ENCODE measurements at regions not wholly inside any gene's neighbourhood (a gene's known extent, or its start where the extent isn't known, plus 50 kb on each side); places are given as distances from the start of the nearest gene placed in this dataset.
"Not testable (repeated sequence)": the region's sequence is repeated elsewhere in the genome, so short reads cannot be mapped to it uniquely, and the experiment has no call there.

DNA sequence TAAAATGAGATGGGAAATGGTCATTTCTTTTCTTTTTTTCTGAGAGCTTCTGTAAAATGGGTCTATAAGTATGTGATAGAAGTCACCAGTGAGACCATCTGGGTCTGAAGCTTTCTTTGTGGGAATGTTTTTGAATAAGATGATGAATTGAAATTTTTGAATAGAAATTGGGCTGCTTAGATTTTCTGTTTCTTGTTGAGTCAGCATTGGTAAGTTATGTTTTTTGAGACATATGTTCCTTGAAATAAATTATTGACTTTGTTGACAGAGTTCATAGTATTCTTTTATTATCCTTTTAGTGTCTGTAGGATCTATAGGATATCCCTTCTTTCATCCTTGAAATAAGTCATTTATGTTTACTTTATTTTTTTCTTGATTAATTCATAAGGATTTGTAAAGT, 208.1 kb downstream of the OPA1 start:
- DNase-seq (ENCODE audit: low read depth, low spot score): no peak

DNA sequence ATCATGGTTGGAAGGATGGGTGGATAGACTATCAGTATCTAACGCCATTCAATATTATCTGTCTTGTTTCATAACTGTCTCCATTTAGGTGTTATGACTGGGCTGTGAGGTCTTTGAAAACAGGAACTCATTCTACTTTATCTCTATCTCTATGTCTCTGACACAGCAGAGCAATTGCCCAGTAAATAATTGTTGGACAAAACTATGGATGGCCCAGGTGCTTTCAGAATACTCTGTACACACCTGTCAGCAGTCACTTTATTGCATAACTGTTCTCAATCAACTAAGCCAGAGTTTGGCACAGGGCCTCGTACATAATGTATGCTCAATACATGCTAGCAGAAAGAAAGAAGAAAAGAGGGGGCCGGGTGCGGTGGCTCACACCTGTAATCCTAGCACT, 210.3 kb downstream of the OPA1 start:
- DNase-seq (ENCODE audit: low read depth, low spot score): no peak

DNA sequence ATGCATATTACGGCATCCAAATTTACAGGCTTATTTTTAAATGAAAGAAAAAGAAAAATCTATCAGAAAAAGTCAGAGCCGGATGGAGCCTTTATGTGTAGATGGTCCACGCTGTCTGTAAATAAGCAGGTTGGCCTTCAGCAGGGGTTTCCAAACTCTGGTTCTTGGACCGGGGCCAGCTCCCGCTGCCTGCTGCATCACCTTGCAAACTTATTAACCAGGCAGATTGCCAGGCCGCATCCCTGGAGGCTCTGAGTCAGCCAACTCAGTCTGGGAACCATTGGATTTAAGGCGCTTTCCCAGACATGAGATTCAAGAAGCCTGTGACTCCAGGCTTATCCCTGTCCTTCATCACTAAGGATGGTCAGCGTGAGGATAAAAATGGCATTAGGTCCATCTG, 212.4 kb downstream of the OPA1 start:
- no peak for DNase-seq (ENCODE audit: low read depth, low spot score)

- DNase-seq (ENCODE audit: low read depth, low spot score): no peak
Measured at GRCh38 chr3:193808317-193808716, 215.3 kb downstream of the OPA1 start.

GRCh38 chr3:193809106-193809505, 216.1 kb downstream of the OPA1 start:
- DNase-seq (ENCODE audit: low read depth, low spot score): no peak

DNA sequence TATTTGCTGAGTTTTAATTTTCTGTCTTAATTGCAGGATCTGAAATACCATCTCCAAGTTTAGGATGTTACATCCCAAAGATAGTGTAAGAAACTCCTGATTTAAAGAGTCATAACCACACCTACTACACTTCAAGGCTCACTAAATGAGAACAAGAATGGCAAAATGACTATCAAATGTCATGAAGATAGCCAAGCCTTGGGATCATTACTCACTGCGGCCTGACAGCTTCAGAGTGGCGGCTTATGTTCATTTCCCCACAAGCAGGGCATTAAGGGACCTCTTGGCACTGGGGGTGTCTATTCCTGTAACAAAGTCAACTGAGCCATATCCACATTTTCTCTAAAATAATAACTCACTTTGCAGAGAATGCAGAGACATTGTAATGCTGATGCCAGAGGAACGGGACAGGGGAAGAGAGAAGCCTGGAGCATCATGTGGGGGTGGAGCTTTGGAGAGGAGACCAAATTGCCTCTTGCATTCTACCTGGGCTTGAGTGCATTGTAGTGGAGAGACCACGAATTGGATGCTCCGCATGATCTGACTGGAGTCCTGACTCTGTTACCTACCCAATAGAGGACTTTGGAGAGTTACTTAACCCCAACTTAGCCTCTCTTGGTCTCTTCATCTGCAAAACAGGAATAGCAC, 219.2 kb downstream of the OPA1 start:
- no peak for DNase-seq (ENCODE audit: low read depth, low spot score)

GRCh38 chr3:193812791-193813500, 219.9 kb downstream of the OPA1 start:
- no peak for DNase-seq (ENCODE audit: low read depth, low spot score)

DNA sequence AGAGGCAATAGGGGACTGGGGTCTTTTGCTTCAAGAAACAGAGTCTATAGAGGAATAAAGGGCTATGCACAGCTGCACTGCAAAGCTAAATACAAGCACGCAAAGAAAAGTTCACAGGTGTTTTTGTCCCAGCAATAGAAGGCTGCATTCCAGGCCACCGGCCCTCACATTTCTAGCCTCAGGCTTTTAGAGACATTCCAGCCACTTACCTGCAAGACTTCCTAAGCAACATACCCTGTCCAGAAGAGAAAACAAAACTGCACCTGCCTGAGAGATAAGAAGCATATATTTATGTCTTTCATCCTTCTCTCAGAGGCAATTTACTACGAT, 220.5 kb downstream of the OPA1 start:
- DNase-seq (ENCODE audit: low read depth, low spot score): no peak

DNA sequence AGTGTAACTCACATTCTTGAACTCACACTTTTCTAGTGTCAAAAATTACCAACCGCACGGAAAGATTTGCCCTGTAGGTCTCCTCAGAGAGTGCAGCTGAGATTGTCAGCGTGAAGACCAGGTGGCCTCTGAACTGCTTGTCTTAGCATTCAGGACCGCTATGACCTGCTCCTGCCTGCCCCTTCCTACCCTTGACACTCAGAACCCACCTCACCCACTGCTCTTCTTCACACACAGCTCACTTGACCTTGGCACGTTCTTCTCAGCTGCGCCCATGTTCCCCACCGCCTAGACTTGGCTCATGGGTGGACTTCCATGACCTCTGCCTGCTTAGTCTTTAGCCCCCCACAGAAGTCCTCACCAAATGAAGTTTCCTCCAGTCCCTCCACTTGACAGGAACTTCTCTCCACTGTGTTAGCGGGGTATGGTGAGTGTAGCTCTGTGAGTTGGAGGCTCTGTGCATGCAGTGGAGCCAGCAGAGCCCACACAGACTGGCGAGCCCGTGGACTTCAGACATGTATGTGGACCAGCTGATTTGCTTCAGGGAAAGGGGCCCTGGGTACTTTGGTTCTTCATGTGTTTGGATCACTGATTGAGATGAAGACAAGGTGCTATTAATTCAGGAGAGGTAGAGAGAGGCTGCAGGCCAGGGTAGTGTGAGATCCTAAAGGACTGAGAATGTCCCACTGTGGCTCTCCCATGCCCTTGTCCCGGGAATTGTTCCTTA, 221.3 kb downstream of the OPA1 start:
- DNase-seq (ENCODE audit: low read depth, low spot score): no peak

DNA sequence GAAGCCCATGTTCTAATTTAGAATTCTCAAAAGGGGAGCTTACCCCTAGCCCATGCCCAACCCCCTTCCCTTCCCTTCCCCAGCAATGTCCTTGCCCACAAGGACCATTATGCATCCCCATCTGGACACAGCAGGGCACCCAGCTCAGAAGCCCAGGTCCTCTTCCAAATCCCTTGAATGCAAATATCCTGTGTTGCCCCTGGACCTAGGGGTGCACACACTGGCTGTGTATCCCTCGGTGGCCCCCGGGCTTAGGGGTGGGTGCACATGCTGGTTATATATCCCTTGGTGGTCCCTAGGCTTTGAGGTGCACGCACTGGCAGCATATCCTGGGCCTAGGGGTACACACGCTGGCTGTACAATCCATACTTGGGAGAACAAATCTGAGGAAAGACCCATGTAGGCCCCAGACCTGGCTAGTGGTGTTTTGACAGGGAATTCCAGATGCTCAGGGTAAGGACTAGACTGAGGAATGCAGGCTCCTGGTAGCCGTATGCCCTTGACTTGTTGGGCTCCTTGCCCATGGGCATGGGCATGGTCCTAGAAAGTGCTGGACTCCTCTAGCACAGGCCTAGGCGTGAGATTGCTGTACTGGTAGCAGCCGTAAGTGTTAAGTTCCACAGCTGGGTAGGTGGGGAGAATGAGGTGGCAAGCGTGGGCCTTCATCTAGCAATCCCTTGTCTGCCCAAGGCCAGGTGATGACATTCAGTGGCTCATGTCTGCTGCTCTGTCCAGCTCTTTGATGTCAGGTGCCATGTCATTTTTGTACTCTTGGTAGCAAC, 222.4 kb downstream of the OPA1 start:
- no peak for DNase-seq (ENCODE audit: low read depth, low spot score)

- DNase-seq (ENCODE audit: low read depth, low spot score): no peak
Measured at GRCh38 chr3:193816028-193816395, 223.0 kb downstream of the OPA1 start.

DNA sequence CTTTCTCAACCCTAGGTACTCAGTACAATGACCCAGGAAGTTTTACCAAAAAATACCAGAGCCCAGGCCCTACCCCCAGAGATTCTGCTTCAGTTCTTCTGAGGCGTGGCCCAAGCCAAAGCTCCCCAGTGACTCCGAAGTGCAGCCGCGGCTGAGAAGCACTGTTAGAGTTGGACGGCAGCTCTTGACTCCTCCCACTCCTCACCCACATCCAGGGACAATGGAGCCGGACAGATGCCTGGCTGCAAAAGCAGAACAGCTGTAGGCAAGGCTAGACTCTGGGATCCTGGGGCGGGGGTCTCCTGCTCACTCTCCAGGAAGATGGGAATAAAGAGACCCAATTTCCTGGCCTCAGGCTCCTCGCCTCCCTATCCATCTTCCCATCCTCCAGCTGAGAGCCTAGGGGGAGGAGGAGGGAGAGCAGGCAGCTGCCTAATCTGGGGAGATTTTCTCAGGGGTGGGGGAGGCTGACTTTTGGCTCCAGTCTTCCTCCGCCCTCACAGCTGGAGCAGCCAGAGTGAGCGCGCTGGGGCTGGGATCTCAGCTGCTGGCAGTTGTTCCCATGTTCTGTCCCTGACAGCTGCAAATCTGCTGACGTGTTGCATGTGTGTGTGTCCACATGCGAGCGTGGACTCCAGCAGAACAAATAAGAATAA, 223.8 kb downstream of the OPA1 start:
- no peak for DNase-seq (ENCODE audit: low read depth, low spot score)

GRCh38 chr3:193819117-193820010, 226.4 kb downstream of the OPA1 start:
- no peak for DNase-seq (ENCODE audit: low read depth, low spot score)

- DNase-seq (ENCODE audit: low read depth, low spot score): no peak
Measured at GRCh38 chr3:193821151-193821668, 228.2 kb downstream of the OPA1 start.

- DNase-seq (ENCODE audit: low read depth, low spot score): no peak
Measured at GRCh38 chr3:193822492-193823212, 229.6 kb downstream of the OPA1 start.

GRCh38 chr3:193823213-193823605, 230.2 kb downstream of the OPA1 start:
- not testable (repeated sequence) for DNase-seq (ENCODE audit: low read depth, low spot score)

- no peak for DNase-seq (ENCODE audit: low read depth, low spot score)
Measured at GRCh38 chr3:193824365-193824764, 231.4 kb downstream of the OPA1 start.

GRCh38 chr3:193825617-193826016, 232.6 kb downstream of the OPA1 start:
- DNase-seq (ENCODE audit: low read depth, low spot score): no peak

GRCh38 chr3:193826159-193826795, 233.3 kb downstream of the OPA1 start:
- DNase-seq (ENCODE audit: low read depth, low spot score): no peak
